ENCODE measurements at regions not wholly inside any gene's neighbourhood (a gene's known extent, or its start where the extent isn't known, plus 50 kb on each side); places are given as distances from the start of the nearest gene placed in this dataset.

DNA sequence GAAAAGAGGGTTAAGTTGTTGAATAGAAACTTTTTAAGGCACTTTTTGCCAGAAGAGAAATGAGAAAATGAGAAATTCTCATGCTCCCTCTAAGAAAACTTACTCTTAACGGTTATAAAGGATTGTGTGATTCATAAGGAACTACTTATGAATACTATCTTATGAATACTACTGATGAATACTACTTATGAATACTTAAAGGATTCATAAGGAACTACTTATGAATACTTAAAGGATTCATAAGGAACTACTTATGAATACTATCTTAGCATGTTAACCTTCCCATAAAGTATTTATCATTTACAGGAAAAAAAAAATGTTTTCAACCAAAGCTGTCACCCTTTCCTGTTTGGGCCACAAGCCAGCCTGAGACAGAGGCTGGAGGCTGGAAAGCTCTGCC is 53.1 kb upstream of the UCN3 start:
- DNase-seq, result no peak

DNA sequence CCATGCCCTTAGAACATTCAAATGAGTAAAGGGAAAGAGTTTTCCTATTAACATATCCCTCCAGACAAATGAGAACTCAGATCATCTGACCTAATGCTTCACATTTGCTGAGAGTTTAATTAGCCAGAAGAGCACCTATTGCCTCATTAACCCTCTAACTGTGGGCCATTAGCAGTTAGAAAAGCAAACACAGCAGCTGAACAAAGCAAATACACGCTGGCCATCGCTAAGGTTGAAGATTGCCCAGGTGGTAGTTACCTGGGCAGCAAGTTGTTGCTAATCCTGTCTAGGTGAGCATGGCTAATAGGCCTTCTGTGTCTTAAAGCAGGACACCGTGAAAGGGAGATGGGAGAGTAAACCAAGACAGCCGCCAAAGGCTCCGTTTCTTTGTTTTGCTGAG is 49.9 kb upstream of the UCN3 start:
- no peak for DNase-seq

Measured in stimulated activated CD4-positive, alpha-beta T cell treated with anti-CD3 and anti-CD28 coated beads, Interleukin-12 subunit alpha, Interleukin-12 subunit beta, amount 100 ng/mL, for 4 hours (primary cell).